HFF-Myc (cell line): ENCODE measurements at regions not wholly inside any gene's neighbourhood (a gene's known extent, or its start where the extent isn't known, plus 50 kb on each side); places are given as distances from the start of the nearest gene placed in this dataset.

Experiments used
- DNase-seq: peaks from one replicate; pipeline ENCODE4 v3.0.0-alpha.2; 2011; ENCODE audit warnings: low read depth; ENCODE audit errors: extremely low read depth
- H3K4me3 ChIP-seq: replicated peaks from 2 replicates; pipeline ENCODE4 v1.5.1; 2011; ENCODE audit warnings: low read depth, mild to moderate bottlenecking, control low read depth, low read length
- CTCF ChIP-seq: IDR thresholded peaks from 2 replicates; pipeline ENCODE4 v1.5.1; 2012; ENCODE audit warnings: mild to moderate bottlenecking, low read depth, low read length, control low read depth; ENCODE audit errors: missing control alignments

DNA sequence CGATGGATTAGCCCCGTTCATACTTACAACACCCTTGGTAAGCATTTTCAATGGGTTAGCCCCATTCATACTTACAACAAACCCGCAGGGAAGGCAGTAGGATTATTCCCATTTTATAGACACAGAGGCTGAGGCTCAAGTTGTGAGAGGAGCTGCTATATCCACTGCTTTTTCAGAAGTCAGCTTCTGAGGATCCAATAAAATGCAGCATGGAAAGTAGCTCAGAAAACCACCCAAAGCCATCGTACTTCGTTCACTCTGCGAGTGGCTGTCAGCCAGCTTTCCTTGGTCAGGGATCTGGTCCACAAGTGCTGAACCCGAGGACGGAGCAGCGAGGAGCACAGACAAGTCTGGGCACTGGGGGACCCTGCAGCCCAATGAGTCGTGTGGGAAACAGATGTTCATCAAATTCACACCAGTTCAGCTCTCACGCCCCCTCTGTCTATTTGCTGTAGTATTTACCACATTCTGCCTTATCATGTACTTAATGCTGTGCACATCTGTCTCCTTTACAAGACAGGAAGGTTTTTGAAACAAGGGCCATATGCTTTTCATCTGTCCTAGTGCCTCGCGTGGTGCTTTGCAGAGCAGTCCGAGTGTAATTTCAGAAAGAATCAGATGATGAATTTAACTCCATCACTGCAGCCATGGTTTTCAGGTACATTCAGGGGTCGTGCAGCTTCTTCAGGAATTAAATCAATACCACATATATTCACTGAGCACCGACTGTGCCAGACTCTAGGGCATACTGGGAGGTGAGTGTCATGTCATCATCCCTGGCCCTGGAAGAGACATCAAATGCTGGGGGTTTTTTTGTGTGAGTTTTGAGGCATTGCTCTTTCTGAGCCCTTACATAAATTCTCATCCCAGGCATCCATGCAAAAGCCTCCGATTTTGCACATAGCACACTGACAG is 256.9 kb downstream of the CDH26 start:
- no peak overlapping the region for H3K4me3 ChIP-seq
- TF ChIP-seq CTCF, result no peak
- DNase-seq, result peak; percentile 52

GRCh38 chr20:60215816-60216730 is 257.9 kb downstream of the CDH26 start:
- TF ChIP-seq CTCF, result no peak
- no peak overlapping the region for H3K4me3 ChIP-seq

GRCh38 chr20:60219231-60219630 is 261.0 kb downstream of the CDH26 start:
- H3K4me3 ChIP-seq, result no peak overlapping the region
- DNase-seq, result no peak
- TF ChIP-seq CTCF, result no peak

More at GRCh38 chr20:60215816-60216730, 257.9 kb downstream of the CDH26 start:
- no peak for DNase-seq

GRCh38 chr20:60219984-60220562 is 261.9 kb downstream of the CDH26 start:
- no peak for DNase-seq

DNA sequence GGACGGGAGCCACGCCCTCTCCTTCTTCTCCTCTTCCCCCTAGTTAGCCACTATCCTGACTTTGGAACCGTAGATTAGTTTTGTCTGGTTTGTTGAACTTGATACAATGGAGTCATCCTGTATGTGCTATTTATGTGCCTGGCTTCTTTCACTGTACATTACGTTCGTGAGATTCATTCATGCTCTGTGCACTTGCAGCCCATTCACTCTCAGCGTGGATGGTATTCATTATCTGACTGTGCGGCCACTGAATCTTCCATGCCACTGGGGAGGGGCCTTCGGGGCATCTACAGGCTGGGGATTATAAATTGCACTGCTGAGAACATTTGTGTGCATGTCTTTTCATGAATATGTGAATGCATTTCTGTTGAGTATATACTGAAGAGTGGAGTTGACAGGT is 262.5 kb downstream of the CDH26 start:
- no peak overlapping the region for H3K4me3 ChIP-seq
- no peak for DNase-seq
- TF ChIP-seq CTCF, result no peak

More at GRCh38 chr20:60219984-60220562, 261.9 kb downstream of the CDH26 start:
- no peak overlapping the region for H3K4me3 ChIP-seq
- no peak for TF ChIP-seq CTCF

- no peak for TF ChIP-seq CTCF
- DNase-seq, result no peak
- no peak overlapping the region for H3K4me3 ChIP-seq
These were observed 263.4 kb downstream of the CDH26 start for GRCh38 chr20:60221593-60221992.
